Endodermal cell (in vitro differentiated cells): ENCODE measurements at regions not wholly inside any gene's neighbourhood (a gene's known extent, or its start where the extent isn't known, plus 50 kb on each side); places are given as distances from the start of the nearest gene placed in this dataset.

Experiments used
- DNase-seq: peaks from one replicate; pipeline ENCODE4 v3.0.0-alpha.2; 2017
- H3K27ac ChIP-seq: 2 replicates; pipeline ENCODE4 v1.5.1; 2013; ENCODE audit warnings: mild to moderate bottlenecking, low read depth, low read length, moderate library complexity
- H3K27me3 ChIP-seq: 2 replicates; pipeline ENCODE4 v1.6.1; 2013; ENCODE audit warnings: mild to moderate bottlenecking, low read length, moderate library complexity; ENCODE audit not compliant: insufficient read depth, control insufficient read depth, poor library complexity, severe bottlenecking
- H3K36me3 ChIP-seq: 2 replicates; pipeline ENCODE4 v1.7.0; 2013; ENCODE audit warnings: mild to moderate bottlenecking, low read length, moderate library complexity; ENCODE audit not compliant: control insufficient read depth, insufficient read depth
- H3K4me1 ChIP-seq: one replicate; pipeline ENCODE4 v1.7.0; 2013; ENCODE audit warnings: low read length; ENCODE audit not compliant: control insufficient read depth, insufficient read depth
- H3K4me3 ChIP-seq: 2 replicates; pipeline ENCODE4 v1.5.1; 2013; ENCODE audit warnings: mild to moderate bottlenecking, low read length, moderate library complexity
- H3K9ac ChIP-seq: 2 replicates; pipeline ENCODE4 v1.6.1; 2013; ENCODE audit warnings: mild to moderate bottlenecking, low read length, moderate library complexity; ENCODE audit not compliant: poor library complexity, severe bottlenecking; ENCODE audit errors: extremely low read depth
- H3K9me3 ChIP-seq: 2 replicates; pipeline ENCODE4 v1.6.1; 2013; ENCODE audit warnings: mild to moderate bottlenecking, low read length, moderate library complexity; ENCODE audit not compliant: control insufficient read depth
- H3K27ac Mint-ChIP-seq: 2 replicates; pipeline ENCODE4 v1.8.0; 2020; ENCODE audit warnings: mixed read lengths
- H3K27me3 Mint-ChIP-seq: 2 replicates; pipeline ENCODE4 v1.8.0; 2021; ENCODE audit warnings: mild to moderate bottlenecking, mixed read lengths; ENCODE audit not compliant: insufficient read depth
- H3K36me3 Mint-ChIP-seq: 2 replicates; pipeline ENCODE4 v1.8.0; 2020; ENCODE audit warnings: low read depth, mixed read lengths
- H3K4me1 Mint-ChIP-seq: 2 replicates; pipeline ENCODE4 v1.8.0; 2020; ENCODE audit warnings: mixed read lengths
- H3K4me3 Mint-ChIP-seq: 2 replicates; pipeline ENCODE4 v1.8.0; 2020; ENCODE audit warnings: mild to moderate bottlenecking, moderate library complexity, mixed read lengths
- H3K9me3 Mint-ChIP-seq: 2 replicates; pipeline ENCODE4 v1.8.0; 2020; ENCODE audit warnings: mild to moderate bottlenecking, mixed read lengths
- CTCF ChIP-seq: fragments of 200-600 bp; sonication (generic); conservative IDR thresholded peaks from 2 replicates; pipeline ENCODE4 v1.5.0; 2021; ENCODE audit warnings: antibody characterized with exemption, mild to moderate bottlenecking
- WGBS, 2 experiments: methylation state at CpG; one replicate each; pipeline versions ENCODE4 v1.1.5 to v1.1.7; 2013; ENCODE audit warnings: missing lambda C conversion rate in 2 of 2, mixed read lengths in 1 of 2; ENCODE audit not compliant: insufficient coverage in 1 of 2, insufficient read length in 1 of 2; 5-methylcytosine and 5-hydroxymethylcytosine counted together

GRCh38 chr10:29732918-29733317 is 98.1 kb upstream of the SVIL start:
- H3K4me1 Mint-ChIP-seq: peaks cover 25% of the 10 kb centered on the region
- H3K27ac Mint-ChIP-seq: no peak overlapping the region
- peaks cover 8% of the 10 kb centered on the region for H3K4me1 ChIP-seq
- H3K27me3 Mint-ChIP-seq: peaks cover 26% of the 10 kb centered on the region
- TF ChIP-seq CTCF: no peak
- H3K9me3 ChIP-seq: peaks cover 4% of the 10 kb centered on the region
- no peaks in the 10 kb centered on the region for H3K9me3 Mint-ChIP-seq
- H3K4me3 ChIP-seq: no peak overlapping the region
- H3K27ac ChIP-seq: no peak overlapping the region
- H3K4me3 Mint-ChIP-seq: no peak overlapping the region
- H3K36me3 ChIP-seq: peaks cover 7% of the 10 kb centered on the region
- WGBS, 2 experiments: 93 to 100% methylated on average over 1 to 2 of the region's 2 CpGs
- H3K27me3 ChIP-seq: no peaks in the 10 kb centered on the region
- no peak for DNase-seq
- H3K9ac ChIP-seq: no peak overlapping the region
- H3K36me3 Mint-ChIP-seq: no peaks in the 10 kb centered on the region

GRCh38 chr10:29731760-29732159 is 97.0 kb upstream of the SVIL start:
- H3K4me1 Mint-ChIP-seq: peaks cover 22% of the 10 kb centered on the region
- H3K4me3 ChIP-seq: no peak overlapping the region

GRCh38 chr10:29730969-29731368 is 96.2 kb upstream of the SVIL start:
- Histone ChIP-seq H3K36me3 (peaks cover 7% of the 10 kb centered on the region), H3K27me3 (no peaks in the 10 kb centered on the region), H3K27ac (no peak overlapping the region), H3K9me3 (peaks cover 4% of the 10 kb centered on the region), H3K4me3 (no peak overlapping the region), H3K4me1 (peaks cover 4% of the 10 kb centered on the region), H3K9ac (no peak overlapping the region)
- H3K4me1 Mint-ChIP-seq: peaks cover 22% of the 10 kb centered on the region
- TF ChIP-seq CTCF: no peak
- H3K9me3 Mint-ChIP-seq: no peaks in the 10 kb centered on the region
- H3K4me3 Mint-ChIP-seq: no peak overlapping the region
- no peak for DNase-seq
- H3K27me3 Mint-ChIP-seq: peaks cover 16% of the 10 kb centered on the region
- no peak overlapping the region for H3K27ac Mint-ChIP-seq
- 89 to 97% methylated on average over 6 of the region's 6 CpGs for WGBS, 2 experiments
- H3K36me3 Mint-ChIP-seq: no peaks in the 10 kb centered on the region

More at GRCh38 chr10:29731760-29732159, 97.0 kb upstream of the SVIL start:
- peaks cover 7% of the 10 kb centered on the region for H3K36me3 ChIP-seq
- Mint-ChIP-seq H3K9me3 (no peaks in the 10 kb centered on the region), H3K36me3 (no peaks in the 10 kb centered on the region), H3K27me3 (peaks cover 16% of the 10 kb centered on the region), H3K27ac (no peak overlapping the region), H3K4me3 (no peak overlapping the region)
- WGBS, 2 experiments: 94 to 97% methylated on average over 10 to 12 of the region's 12 CpGs
- no peak overlapping the region for H3K9ac ChIP-seq
- no peak for DNase-seq
- no peaks in the 10 kb centered on the region for H3K27me3 ChIP-seq
- no peak for TF ChIP-seq CTCF
- peak overlapping the region; percentile 35 for H3K27ac ChIP-seq
- peaks cover 4% of the 10 kb centered on the region for H3K9me3 ChIP-seq
- H3K4me1 ChIP-seq: peaks cover 4% of the 10 kb centered on the region
